SH-SY5Y (cell line): ENCODE measurements at regions not wholly inside any gene's neighbourhood (a gene's known extent, or its start where the extent isn't known, plus 50 kb on each side); places are given as distances from the start of the nearest gene placed in this dataset.

Source experiments
- GATA2 ChIP-seq: IDR thresholded peaks from 2 replicates; pipeline ENCODE4 v1.6.1; 2011; ENCODE audit warnings: mild to moderate bottlenecking, low read depth, low read length
- GATA3 ChIP-seq: IDR thresholded peaks from 2 replicates; pipeline ENCODE4 v1.6.1; 2011; ENCODE audit warnings: low read depth, mild to moderate bottlenecking, low read length, moderate library complexity

DNA sequence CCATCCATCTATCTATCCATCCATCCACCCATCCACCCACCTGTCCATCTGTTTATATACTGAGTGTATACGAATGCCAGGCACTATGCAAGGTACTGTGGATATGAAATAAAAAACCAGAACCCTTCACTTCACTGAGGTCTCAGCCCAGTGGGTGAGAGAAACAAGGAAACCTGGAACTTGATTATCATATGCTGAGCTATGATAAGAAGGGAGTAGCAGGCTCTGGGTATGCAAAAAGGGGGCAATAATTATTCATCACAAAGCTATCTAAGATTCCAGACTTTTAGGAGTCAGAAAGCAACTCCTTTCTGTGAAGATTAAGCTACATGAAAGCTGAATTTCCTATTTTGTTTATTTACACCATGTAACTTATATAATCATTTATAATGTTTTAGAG lies 327.7 kb upstream of the IL12A start:
- TF ChIP-seq GATA2 (no peak), GATA3 (no peak)
